ENCODE measurements at regions not wholly inside any gene's neighbourhood (a gene's known extent, or its start where the extent isn't known, plus 50 kb on each side); places are given as distances from the start of the nearest gene placed in this dataset.

DNA sequence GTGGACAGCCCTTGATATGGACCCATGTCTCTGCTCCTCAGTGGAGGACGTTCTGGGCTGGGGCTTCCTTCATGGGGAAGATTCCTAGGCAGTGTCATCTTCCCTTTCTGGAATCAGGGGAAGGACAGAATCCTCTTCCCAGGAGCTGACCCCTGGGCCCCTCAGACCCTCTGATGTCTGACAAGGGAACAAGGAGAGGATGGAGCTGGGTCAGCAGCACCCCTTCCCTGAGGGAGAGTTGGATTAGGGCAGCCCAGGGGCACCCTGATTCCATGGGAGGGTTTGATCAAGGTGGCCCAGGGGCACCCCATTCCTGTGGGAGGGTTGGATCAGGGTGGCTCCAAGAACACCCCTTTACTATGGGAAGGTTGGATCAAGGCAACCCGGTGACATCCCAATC, 86.5 kb downstream of the ACKR3 start:
- no peak for DNase-seq

DNA sequence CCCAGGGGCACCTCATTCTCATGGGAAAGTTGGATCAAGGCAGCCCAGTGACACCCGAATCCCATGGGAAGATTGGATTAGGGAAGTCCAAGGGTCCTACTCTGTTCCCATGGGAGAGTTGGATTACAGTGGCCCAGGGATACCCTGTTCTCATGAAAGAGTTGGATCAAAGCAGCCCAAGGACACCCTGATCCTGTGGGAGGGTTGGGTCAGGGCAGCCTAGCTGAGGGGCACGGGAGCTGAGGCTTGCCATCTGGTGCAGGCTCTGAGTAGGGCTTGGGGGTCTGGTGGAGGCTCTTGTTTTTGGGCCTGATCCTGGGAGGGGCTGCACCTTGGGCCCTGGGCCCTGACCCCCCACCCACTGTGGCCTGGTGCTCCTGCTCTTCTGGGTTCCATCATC, 87.1 kb downstream of the ACKR3 start:
- no peak for DNase-seq

DNA sequence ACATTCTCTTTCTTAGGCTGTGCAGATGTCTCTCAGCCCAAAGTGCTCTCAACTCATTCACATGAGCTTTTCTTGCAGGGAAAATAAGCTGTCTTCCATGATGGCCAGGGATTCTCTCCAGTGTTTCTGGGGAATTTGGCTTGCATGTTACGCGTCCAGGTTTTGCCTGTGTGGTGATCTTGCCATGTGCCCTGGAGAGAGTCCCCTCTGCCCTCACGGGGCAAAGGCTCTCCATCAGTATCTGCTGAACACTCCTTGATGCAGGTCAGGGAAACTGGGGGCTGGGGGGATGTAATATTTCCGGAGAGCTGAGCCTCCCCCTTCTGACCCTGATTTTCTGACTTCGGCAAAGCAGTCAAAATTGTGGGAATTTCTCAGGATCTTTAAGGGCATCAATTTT, 87.6 kb downstream of the ACKR3 start:
- no peak for DNase-seq

GRCh38 chr2:236657801-236658200, 88.2 kb downstream of the ACKR3 start:
- no peak for DNase-seq

GRCh38 chr2:236658974-236659757, 89.5 kb downstream of the ACKR3 start:
- no peak for DNase-seq

DNA sequence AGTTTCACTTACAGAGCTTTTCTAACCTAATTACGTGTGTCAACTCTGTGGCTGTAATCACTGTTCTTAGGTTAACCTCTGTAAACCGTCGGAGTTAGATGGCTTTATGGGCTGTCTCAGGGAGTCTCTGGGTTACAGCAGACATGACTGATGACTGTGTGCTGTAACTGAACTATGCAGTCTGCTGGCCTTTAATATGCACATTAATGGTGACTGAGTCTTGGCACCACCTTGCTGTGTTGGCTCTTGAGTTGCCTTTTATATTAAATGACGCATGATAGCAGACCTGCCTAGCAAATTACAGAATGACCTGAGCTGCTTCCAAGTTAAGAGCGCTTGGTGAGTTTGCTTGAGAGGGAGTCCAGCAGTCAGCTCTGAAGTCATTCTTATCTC, 90.1 kb downstream of the ACKR3 start:
- peak; percentile 65 for DNase-seq

DNA sequence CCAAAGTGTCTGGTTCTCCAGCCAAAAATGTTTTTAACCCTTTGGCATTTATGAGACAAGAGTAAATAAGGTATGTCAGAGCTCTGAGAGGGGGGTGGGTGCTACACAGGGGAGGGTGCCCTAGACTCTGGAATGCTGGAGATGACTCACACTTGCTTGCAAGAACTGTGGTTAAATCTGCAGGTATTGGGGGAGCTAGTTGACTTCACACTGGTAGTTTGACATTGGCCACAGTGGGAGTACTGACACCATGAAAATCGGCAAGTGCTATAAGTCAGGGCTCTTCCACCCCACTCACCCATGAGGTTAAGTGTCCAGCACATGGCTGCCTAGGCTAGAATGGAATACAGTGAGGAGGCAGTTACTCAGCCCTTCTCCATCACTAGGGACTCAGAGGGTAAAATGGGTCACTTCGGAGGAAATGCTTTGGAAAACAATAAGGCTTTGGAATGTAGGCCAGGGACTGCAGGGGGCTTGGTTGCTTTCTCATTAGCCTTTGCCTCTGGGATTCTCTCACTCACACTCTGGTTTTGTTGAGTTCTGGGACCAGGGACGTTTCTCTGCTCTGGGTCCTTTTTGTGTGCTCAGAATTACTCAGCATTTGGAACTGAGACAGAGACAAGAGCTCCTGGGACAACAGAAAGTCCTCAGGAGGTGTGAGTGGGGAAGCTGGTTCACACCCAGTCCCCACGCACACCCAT, 91.6 kb downstream of the ACKR3 start:
- no peak for DNase-seq

DNA sequence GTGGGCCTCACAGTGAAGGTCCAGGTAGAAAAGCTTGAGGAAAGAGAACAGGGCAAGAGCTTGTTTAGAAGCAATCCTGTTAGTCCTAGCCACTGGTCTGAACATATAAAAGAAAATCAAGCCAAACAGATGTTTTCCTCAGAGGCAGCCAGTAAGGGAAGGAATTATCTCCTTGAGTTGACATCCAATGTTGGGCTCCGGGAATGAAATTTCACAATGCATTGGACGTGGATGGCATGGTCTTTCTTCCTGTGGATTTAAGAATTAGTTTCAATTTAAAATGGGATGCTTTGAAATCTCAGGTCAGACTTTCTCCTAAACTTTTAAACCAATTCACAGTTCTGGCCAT, 92.1 kb downstream of the ACKR3 start:
- DNase-seq = peak; percentile 31

DNA sequence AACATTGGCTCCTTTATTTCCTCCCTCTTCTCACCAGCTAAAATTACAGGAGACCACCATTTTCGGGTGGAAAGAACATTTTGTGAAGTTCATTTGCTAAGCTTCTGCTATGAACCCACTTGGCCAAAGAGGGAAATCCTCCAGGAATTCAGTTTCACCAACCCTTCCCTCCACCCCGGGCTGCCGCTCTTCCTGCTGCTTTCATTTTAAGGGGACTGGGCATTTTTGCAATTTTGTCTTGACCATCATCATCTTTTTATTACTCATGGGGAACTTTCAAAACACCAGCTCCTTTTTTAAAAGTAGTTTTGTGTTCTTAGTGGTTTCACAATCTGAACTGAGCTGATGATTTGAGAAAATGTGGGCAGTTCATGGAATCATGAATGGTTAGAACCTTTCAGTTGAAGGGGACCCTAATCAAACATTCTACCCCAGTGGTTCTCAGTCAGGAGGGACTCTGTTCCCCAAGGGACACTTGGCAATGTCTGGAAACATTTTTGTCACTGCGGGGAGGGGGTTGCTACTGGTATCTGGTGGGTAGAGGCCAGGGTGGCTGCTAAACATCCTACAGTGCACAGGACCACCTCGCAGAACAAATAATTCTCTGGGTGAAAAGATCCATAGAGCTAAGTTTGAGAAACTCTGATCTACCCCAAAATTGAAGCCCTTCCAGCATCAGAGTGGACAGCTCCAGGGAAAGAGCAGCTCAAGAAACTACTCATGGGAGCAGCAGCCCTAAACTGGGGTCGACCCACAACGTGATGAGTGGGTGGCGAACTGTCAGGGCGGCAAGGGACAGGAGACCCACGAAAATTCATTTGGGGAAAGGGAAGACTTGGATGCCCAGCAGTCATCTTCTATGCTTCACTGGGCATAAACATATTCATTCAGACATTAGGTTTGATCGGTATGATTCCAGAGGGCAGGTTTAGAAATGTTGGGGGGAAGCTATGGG, 92.9 kb downstream of the ACKR3 start:
- DNase-seq = no peak

DNA sequence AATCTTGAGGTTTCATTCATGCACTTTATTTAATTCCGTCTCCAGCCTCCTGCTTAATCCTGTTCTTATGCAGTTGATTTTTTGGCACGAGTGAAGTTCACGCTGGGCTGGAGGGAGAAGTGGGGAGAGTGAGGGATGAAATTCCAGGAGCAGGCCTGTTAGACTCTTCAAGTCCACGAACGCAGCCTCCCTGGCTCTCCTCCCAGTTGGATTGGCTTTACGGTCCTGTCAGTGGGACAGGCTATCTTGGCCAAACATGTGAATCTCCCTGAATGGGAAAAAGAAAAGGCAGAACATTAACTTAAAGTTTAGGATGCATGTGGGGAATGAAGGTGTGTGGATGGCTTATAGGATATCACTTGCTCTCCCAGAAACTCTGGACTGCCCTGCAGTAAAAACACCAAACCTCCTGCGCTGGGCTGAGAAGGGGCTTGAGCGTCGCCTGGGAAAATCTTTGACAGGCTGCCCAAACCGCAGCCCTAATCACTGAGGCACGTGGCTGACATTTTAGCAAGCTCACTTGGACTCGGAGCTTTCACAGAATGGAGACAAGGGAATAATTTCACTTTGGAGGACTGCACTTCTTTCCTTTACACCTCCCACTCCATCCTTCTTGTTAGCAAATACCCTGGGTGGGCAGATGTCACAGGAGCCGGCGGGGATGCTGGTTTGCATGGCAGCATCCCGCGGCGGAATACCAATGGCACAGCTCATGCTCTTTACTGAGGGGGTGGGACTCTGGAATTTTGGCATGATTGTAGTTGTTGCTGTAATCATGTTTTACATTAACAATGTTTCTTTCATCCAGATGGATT, 93.9 kb downstream of the ACKR3 start:
- DNase-seq = peak; percentile 83

GRCh38 chr2:236664136-236664535, 94.5 kb downstream of the ACKR3 start:
- DNase-seq = no peak

DNA sequence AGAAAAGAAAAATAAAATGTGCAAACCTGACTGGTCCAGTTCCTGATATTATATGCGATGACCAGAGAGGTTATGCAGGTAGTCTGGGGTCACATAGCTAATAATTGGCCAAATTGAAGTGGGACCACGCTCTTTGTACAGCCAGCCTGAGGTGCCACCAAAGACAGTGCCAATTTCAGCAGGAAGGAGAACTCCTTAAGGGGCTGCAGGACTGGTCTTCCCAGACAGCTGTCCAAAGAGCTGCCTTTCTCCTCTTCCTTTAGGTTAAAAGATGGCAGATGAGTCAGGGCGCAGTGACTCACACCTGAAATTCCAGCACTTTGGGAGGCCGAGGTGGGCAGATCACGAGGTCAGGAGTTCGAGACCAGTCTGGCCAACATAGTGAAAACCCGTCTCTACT, 95.5 kb downstream of the ACKR3 start:
- no peak for DNase-seq

DNA sequence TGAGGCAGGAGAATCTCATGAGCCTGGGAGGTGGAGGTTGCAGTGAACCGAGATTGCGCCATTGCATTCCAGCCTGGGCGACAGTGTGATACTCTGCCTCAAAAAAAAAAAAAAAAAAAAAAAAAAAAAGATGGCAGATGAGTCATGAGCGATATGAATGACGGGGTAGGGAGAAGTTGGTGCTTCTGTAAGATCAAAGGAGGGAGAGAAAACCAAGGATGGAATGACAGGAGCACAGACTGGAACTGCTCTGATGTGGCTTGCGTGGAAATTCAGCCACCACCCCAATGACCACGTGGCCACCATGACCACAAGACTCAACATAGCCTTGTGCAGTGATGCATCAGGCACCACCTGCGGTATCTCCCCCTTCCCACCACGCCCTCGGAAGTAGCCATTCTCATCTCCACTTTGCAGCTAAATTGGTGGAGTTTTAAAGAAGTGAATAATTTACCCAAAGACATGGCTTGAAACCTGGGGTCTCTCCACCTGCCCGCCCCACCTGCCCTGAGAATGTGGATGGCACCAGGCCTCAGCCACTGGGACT, 96.0 kb downstream of the ACKR3 start:
- no peak for DNase-seq

GRCh38 chr2:236666646-236667204, 97.1 kb downstream of the ACKR3 start:
- DNase-seq = no peak

- DNase-seq = no peak
These were observed 97.9 kb downstream of the ACKR3 start for GRCh38 chr2:236667526-236667925.

GRCh38 chr2:236668531-236668969, 98.9 kb downstream of the ACKR3 start:
- DNase-seq = no peak

GRCh38 chr2:236670235-236670620, 100.6 kb downstream of the ACKR3 start:
- DNase-seq = no peak

DNA sequence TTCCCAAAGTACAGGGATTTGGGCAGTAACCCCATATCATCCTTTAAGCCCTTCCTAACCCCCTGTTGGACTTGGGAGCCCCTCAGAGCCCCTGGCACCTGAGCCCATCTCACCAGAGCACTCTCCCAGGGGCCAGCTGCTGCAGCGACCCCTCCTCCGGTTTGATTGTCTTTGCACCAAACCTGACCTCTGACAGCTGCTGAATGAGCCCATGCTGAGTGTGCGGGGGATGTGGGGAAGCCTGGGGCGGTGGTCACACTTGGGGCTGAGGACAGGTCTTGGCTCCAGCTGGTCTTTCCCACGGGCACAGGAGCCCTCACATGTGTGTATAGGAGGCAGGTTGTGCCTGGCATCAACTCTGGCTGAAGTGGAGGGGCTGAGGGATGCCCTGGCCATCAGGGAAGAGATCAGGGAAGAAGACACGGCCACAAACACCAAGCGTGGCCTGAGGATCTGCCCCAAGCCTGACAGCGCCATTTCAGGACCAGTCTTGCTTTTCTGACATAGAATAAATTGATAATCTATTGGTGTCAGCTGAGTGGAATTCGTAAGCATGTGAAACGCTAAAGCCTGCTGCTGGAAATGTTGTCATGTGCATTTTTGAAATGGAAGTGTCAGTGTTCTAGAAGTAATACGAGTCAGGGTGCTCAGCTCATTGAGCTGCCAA, 102.4 kb downstream of the ACKR3 start:
- DNase-seq = no peak

- DNase-seq = no peak
These were observed 103.0 kb downstream of the ACKR3 start for GRCh38 chr2:236672606-236673005.

DNA sequence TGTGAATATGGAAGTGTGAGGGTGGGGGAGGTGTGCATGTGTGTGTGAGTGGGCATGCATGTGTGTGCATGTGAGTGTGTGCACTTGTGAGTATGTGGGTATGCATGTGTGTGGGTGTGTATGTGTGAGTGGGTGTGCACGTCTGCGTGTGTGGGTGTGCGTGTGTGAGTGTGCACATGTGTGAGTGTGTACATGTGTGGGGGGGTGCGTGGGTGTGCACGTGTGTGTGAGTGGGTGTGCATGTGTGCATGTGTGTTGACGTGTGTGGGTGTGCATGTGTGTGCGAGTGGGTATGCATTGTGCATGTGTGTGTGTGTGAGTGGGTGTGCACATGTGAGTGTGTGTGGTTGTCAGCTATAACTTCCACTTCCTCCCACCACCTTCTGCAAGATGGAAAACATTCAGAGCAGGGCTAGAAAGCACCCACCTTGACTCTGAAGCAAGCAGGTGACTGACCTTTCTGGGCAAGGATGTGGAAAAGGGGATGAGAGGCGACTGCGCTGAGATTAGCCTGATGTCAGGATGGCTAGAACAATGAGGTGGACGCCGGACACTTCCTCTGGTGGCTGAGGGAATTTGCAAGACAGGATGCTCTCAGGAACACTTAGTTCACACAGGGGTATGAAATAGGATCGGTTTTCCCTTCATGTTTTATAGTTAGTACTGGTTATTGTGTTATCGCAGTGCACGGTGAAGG, 103.6 kb downstream of the ACKR3 start:
- DNase-seq = no peak
